ENCODE measurements at regions not wholly inside any gene's neighbourhood (a gene's known extent, or its start where the extent isn't known, plus 50 kb on each side); places are given as distances from the start of the nearest gene placed in this dataset.

- Histone ChIP-seq H3K23ac (ENCODE audit: insufficient read length, low read depth, low read length) (no peak overlapping the region), H3K18ac (ENCODE audit: insufficient read length, low read depth, low read length) (no peak overlapping the region), H2AK5ac (ENCODE audit: insufficient read length, low read length) (no peak overlapping the region), H3K27ac (ENCODE audit: insufficient read length, low read depth, low read length) (no peak overlapping the region), H3K4ac (ENCODE audit: low read depth, low read length) (no peak overlapping the region), H2BK5ac (ENCODE audit: insufficient read length, low read length) (no peak overlapping the region), H3K14ac (ENCODE audit: insufficient read depth, low read length) (no peak overlapping the region), H2BK20ac (ENCODE audit: low read depth, low read length, poor library complexity, severe bottlenecking) (no peak overlapping the region), H3K23me2 (ENCODE audit: insufficient read length, low read depth, low read length, poor library complexity, severe bottlenecking) (no peaks in the 10 kb centered on the region), H2AFZ (ENCODE audit: low read length) (no peak overlapping the region), H3K9ac (ENCODE audit: extremely low read depth, insufficient read length, low read length) (no peak overlapping the region), H2BK120ac (ENCODE audit: low read depth, low read length, poor library complexity, severe bottlenecking) (no peak overlapping the region), H4K8ac (replicated peaks; ENCODE audit: insufficient read length, low read depth, low read length) (no peak overlapping the region), H3K79me2 (ENCODE audit: insufficient read depth, low read length) (no peaks in the 10 kb centered on the region), H3K9me3 (ENCODE audit: control insufficient read depth, low read depth, low read length) (no peaks in the 10 kb centered on the region), H4K5ac (ENCODE audit: insufficient read length, low read depth, low read length) (no peak overlapping the region), H2BK15ac (ENCODE audit: low read depth, low read length) (no peak overlapping the region), H3T11ph (ENCODE audit: low read length) (no peak overlapping the region), H3K56ac (ENCODE audit: insufficient read length, low read depth, low read length) (no peak overlapping the region), H3K27me3 (ENCODE audit: insufficient read depth, low read length) (no peaks in the 10 kb centered on the region), H2BK12ac (ENCODE audit: insufficient read length, low read depth, low read length) (no peak overlapping the region), H4K20me1 (ENCODE audit: control insufficient read depth, insufficient read depth, insufficient read length) (no peaks in the 10 kb centered on the region), H3K4me1 (ENCODE audit: insufficient read depth, low read length) (no peaks in the 10 kb centered on the region; the same call in 1 of the 2 replicates), H4K91ac (ENCODE audit: insufficient read length, low read depth, low read length) (no peak overlapping the region), H3K79me1 (ENCODE audit: insufficient read depth, low read depth, low read length, poor library complexity, severe bottlenecking) (no peaks in the 10 kb centered on the region), H3K4me2 (ENCODE audit: insufficient read depth, insufficient read length, low read length) (no peak overlapping the region)
- no peak for TF ChIP-seq CTCF (conservative IDR thresholded peaks at IDR 0.05)
- no peaks in the 10 kb centered on the region; the same call in 1 of the 2 replicates for H3K27me3 Mint-ChIP-seq (ENCODE audit: low read depth)
- no peaks in the 10 kb centered on the region for H3K9me3 Mint-ChIP-seq
- H3K36me3 Mint-ChIP-seq (ENCODE audit: insufficient read depth in 1 of 3, low read depth in 3 of 3) = no peaks in the 10 kb centered on the region
- H3K4me3 Mint-ChIP-seq = no peak overlapping the region
- peaks cover 10 to 16% of the 10 kb centered on the region in 2 experiments for H3K4me1 Mint-ChIP-seq
- no peak overlapping the region for H3K27ac Mint-ChIP-seq
- no peak for DNase-seq
- no CpG with 5 or more reads among the region's 3 CpGs for WGBS (ENCODE audit: extremely low coverage, insufficient read length, low lambda C conversion rate)
Measured at GRCh38 chr3:72324253-72324811, 523.9 kb downstream of the SHQ1 start.

All from H9 (cell line).